GM12873 (cell line): ENCODE measurements at regions not wholly inside any gene's neighbourhood (a gene's known extent, or its start where the extent isn't known, plus 50 kb on each side); places are given as distances from the start of the nearest gene placed in this dataset.

Experiments
- TF ChIP-seq, protein P1 (sequence below): IDR thresholded peaks from 2 replicates; pipeline ENCODE4 v1.5.1; 2012; ENCODE audit warnings: low read depth, mild to moderate bottlenecking, moderate library complexity, low read length, control low read depth; ENCODE audit not compliant: insufficient read depth; ENCODE audit errors: missing control alignments

DNA sequence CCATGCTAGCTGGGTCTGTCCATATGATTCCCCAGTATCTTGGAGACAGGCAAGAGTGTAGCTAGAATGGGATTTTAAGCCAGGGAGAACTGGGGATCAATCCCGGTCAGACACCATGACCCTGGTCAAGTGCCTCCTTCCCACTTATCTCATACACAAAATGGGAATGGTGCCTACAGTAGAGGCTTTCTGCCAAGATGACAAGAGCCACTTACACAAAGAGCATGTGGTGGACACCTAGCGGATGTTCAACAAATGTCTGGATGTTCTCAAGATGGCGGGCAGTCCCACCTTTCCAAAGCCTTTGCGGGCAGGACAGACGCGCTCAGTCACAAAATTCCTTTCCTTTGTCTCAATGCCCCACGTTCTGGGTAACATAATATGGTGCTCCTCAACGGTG is 57.3 kb downstream of the MAF start:
- TF ChIP-seq, protein P1, sequence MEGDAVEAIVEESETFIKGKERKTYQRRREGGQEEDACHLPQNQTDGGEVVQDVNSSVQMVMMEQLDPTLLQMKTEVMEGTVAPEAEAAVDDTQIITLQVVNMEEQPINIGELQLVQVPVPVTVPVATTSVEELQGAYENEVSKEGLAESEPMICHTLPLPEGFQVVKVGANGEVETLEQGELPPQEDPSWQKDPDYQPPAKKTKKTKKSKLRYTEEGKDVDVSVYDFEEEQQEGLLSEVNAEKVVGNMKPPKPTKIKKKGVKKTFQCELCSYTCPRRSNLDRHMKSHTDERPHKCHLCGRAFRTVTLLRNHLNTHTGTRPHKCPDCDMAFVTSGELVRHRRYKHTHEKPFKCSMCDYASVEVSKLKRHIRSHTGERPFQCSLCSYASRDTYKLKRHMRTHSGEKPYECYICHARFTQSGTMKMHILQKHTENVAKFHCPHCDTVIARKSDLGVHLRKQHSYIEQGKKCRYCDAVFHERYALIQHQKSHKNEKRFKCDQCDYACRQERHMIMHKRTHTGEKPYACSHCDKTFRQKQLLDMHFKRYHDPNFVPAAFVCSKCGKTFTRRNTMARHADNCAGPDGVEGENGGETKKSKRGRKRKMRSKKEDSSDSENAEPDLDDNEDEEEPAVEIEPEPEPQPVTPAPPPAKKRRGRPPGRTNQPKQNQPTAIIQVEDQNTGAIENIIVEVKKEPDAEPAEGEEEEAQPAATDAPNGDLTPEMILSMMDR = no peak

DNA sequence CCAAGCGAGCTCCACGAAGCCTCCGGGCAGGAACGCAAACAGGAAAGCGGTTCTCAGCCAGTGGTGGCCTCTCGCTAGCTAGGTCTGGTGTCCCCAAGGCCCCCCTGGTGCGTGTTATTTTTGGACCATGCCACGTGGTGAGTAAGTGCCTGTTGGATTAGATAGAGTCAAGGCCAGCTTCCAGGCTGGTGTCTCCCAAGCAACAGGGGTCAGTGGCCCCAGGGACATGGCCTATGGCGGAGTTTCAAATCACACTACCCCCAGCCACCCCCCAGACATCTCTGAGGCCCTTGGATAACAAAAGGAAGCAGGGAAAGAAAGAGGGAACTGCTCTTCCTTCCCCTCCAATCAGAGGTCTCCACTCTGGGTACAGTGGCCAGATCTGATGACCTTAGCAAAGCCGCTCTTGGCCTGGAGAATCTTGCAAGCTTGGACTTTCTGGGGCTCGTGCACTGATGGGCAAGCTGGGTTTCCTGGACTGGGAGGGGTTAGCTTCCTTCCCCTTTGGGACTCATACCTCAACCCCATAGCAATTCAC is 58.2 kb downstream of the MAF start:
- TF ChIP-seq, protein P1 = no peak

DNA sequence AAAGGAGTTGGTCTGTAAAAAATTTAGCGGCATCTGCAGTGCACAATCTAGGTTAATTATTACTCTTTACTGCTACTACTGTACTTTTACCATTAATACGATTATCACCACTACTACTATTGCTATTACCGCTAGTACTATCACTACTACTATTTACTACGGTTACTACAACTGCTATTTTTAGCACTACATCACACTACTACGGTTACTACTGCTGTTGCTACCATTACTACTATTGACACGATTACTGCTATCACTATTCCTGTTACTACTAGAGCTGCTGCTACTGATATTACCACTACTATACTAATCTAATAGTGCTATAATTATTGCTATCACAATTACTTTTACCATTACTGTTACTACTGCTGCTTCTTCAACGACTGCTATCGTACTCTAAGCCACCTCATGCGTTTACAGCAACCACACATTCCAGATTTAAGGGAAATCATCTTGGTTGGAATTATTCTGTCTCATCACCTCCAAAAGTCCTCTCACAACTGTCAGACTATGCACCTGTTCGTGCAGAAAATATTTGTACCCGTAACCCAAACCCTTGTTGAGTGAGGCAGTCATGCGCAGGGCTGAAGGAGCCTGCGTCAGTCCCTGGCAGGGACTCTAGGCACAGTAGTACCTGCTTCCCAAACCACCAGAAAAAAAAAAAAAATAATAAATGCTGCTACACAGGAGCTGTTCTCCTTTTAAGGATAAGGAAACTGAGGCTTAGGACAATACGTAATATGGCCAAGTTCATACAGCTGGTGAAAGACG is 59.5 kb downstream of the MAF start:
- TF ChIP-seq, protein P1 = no peak

DNA sequence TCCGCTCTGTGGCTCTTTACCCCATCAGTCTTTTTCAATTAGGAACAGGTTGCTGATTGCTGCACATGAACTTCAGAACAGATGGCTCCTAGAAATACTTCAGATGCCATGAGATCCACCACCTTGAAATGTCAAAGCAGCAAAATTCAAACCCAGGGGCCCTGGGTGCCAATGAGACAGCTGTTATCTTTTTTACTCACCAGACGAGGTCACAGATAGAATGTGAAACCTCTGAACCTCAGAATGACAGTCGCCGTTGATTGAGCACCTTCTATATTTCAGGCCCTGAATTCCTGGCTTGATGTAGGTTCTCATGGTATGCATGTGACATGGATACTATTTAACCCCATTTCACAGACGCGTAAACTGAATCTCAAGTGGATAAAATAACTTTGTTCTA is 63.0 kb downstream of the MAF start:
- TF ChIP-seq, protein P1 = no peak

DNA sequence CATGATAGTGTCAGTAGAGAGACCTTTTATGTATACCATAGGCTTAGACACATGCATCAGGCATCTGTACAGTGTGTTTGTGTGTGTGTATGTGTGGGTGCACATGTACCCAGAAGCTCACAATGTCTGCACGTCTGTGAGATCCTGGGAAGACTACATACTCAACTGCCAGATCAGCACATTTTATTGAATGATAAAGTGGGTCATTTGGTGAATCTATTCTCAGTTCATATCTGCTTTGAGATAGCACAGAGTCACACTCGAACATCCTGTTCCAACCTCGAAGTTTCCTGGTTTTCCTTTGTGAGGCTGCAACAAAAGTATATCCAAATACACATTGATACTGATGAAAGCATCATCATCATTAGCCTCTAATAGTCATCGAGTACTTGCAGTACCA is 63.6 kb downstream of the MAF start:
- TF ChIP-seq, protein P1 = no peak

DNA sequence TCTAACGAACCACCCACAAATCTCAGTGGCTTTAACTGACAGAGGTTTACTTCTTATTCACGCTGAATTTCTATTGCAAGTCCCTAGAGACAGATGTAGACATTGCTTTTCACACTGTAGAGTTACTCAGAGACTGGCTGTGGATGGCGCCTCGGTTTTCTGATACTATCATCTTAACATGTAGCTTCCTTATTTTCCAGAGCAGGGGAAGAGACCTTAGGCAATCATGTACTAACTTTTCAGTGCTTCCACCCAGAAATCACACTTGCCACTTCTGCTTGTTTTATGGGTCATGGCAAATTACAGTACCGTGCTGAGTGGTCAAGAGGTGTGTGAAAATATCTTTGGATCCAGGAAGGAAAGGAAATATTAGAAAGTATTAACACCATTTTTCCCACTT is 65.4 kb downstream of the MAF start:
- TF ChIP-seq, protein P1 = no peak

DNA sequence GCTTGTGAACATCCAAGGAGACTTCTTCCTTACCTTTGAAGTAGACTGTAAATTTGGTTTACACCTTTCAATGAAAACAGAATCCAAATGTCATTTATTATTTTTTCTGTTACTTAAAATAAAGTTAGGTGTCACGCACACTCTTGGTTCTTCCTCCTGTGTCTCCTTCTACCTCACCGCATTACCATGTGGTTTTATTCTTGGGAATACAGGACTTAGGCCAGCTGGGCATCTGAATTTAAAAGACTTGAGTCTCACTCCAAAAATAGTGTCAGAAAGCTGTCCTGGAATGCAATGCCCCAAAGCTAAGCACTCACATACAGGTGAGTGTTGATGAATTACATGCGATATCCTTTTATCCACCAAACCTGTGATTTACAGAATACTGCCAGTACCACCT is 66.4 kb downstream of the MAF start:
- TF ChIP-seq, protein P1 = no peak
